ENCODE measurements at regions not wholly inside any gene's neighbourhood (a gene's known extent, or its start where the extent isn't known, plus 50 kb on each side); places are given as distances from the start of the nearest gene placed in this dataset.

DNA sequence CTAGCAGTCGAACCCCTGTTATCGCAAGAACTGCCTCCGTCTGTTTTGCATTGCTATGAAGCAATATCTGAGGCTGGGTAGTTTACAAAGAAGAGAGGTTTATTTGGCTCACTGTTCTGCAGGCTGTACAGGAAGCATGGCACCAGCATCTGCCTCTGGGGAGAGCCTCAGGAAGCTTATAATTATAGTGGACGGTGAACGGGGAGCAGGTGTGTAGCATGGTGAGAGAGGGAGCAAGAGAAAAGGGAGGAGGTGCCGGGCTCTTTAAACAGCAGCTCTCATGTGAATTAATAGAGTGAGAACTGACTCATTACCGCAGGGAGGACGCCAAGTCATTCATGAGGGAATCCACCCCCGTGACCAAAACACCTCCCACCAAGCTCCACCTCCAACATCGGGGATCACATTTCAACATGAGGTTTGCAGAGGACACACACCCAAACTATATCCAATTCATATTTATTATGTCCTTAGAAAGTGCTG is 172.6 kb upstream of the KCNG1 start:
- TF ChIP-seq, protein P1, sequence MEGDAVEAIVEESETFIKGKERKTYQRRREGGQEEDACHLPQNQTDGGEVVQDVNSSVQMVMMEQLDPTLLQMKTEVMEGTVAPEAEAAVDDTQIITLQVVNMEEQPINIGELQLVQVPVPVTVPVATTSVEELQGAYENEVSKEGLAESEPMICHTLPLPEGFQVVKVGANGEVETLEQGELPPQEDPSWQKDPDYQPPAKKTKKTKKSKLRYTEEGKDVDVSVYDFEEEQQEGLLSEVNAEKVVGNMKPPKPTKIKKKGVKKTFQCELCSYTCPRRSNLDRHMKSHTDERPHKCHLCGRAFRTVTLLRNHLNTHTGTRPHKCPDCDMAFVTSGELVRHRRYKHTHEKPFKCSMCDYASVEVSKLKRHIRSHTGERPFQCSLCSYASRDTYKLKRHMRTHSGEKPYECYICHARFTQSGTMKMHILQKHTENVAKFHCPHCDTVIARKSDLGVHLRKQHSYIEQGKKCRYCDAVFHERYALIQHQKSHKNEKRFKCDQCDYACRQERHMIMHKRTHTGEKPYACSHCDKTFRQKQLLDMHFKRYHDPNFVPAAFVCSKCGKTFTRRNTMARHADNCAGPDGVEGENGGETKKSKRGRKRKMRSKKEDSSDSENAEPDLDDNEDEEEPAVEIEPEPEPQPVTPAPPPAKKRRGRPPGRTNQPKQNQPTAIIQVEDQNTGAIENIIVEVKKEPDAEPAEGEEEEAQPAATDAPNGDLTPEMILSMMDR (IDR thresholded peaks at IDR 0.05) = no peak
- TF ChIP-seq POLR2A (IDR thresholded peaks at IDR 0.05) = no peak

Measured in adrenal gland (tissue), 5 donors.